HEK293 (cell line): ENCODE measurements at regions not wholly inside any gene's neighbourhood (a gene's known extent, or its start where the extent isn't known, plus 50 kb on each side); places are given as distances from the start of the nearest gene placed in this dataset.

Experiments
- CTCF ChIA-PET: fragments of 350-600 bp; formaldehyde crosslinking; extraction: SDS; loops from one replicate; lab custom pipeline; 2021; ENCODE audit warnings: antibody characterized with exemption; lab: Yijun Ruan, JAX
- POLR2A ChIA-PET: fragments of 300-600 bp; formaldehyde crosslinking; extraction: SDS; loops from one replicate; lab custom pipeline; 2020; ENCODE audit warnings: antibody characterized with exemption, inconsistent platforms; lab: Yijun Ruan, JAX
- H3K27ac ChIP-seq: fragments of 200-500 bp; sonication (Bioruptor generic); 2 replicates; pipeline ENCODE4 v1.5.1; 2014; ENCODE audit warnings: low read depth, low read length, control low read depth, inconsistent platforms; ENCODE audit errors: extremely low read depth
- H3K36me3 ChIP-seq, 2 experiments: fragments of 200-500 bp in 1 of 2; sonication (Bioruptor generic) in 1 of 2; 1 replicate in 1 of 2; 2 replicates in 1 of 2; pipeline ENCODE4 v1.5.1; 2014 to 2017; ENCODE audit warnings: inconsistent platforms in 2 of 2, low read length in 2 of 2; ENCODE audit not compliant: control insufficient read depth in 2 of 2, insufficient read depth in 1 of 2
- H3K4me1 ChIP-seq: fragments of 200-500 bp; sonication (Bioruptor generic); 2 replicates; pipeline ENCODE4 v1.5.1; 2014; ENCODE audit warnings: mild to moderate bottlenecking, low read length, inconsistent platforms; ENCODE audit not compliant: control insufficient read depth, insufficient read depth
- H3K4me3 ChIP-seq: 2 replicates; pipeline ENCODE4 v1.5.1; 2011; ENCODE audit warnings: low read depth, mild to moderate bottlenecking, control low read depth, low read length, moderate library complexity
- H3K9me3 ChIP-seq: fragments of 200-500 bp; sonication (Bioruptor generic); 2 replicates; pipeline ENCODE4 v1.5.1; 2014; ENCODE audit warnings: low read depth, low read length, inconsistent platforms; ENCODE audit not compliant: control insufficient read depth, insufficient read depth
- ATF2 ChIP-seq: fragments of 450-650 bp; formaldehyde crosslinking; IDR thresholded peaks from 2 replicates; pipeline ENCODE4 v1.5.1; 2016; ENCODE audit warnings: missing biosample characterization, missing genetic modification characterization, low read depth
- EGR2 ChIP-seq: fragments of 450-650 bp; formaldehyde crosslinking; IDR thresholded peaks from 2 replicates; pipeline ENCODE4 v1.5.1; 2016; ENCODE audit warnings: low read depth, missing biosample characterization, missing genetic modification characterization
- GFI1B ChIP-seq: fragments of 450-650 bp; formaldehyde crosslinking; IDR thresholded peaks from 2 replicates; pipeline ENCODE4 v1.5.1; 2016; ENCODE audit warnings: missing biosample characterization, missing genetic modification characterization
- HOXC10 ChIP-seq: sonication (generic); formaldehyde crosslinking; IDR thresholded peaks from 2 replicates; pipeline ENCODE4 v1.8.1; 2023; ENCODE audit warnings: mild to moderate bottlenecking, missing genetic modification reagents
- KLF10 ChIP-seq: fragments of 450-650 bp; IDR thresholded peaks from 2 replicates; pipeline ENCODE4 v1.5.1; 2018; ENCODE audit warnings: missing biosample characterization, mild to moderate bottlenecking, missing genetic modification characterization
- MEIS1 ChIP-seq: sonication (generic); formaldehyde crosslinking; IDR thresholded peaks from 2 replicates; pipeline ENCODE4 v1.8.1; 2022; ENCODE audit warnings: missing genetic modification reagents, mild to moderate bottlenecking, borderline replicate concordance
- PRDM6 ChIP-seq: fragments of 450-650 bp; formaldehyde crosslinking; IDR thresholded peaks from 2 replicates; pipeline ENCODE4 v1.5.1; 2017; ENCODE audit warnings: missing biosample characterization, missing genetic modification characterization
- REPIN1 ChIP-seq: fragments of 450-650 bp; formaldehyde crosslinking; IDR thresholded peaks from 2 replicates; pipeline ENCODE4 v1.5.1; 2017; ENCODE audit warnings: missing biosample characterization, missing genetic modification characterization, low read depth
- SP3 ChIP-seq: fragments of 450-650 bp; formaldehyde crosslinking; IDR thresholded peaks from 2 replicates; pipeline ENCODE4 v1.5.1; 2016; ENCODE audit warnings: missing biosample characterization, missing genetic modification characterization
- TRIM28 ChIP-seq: IDR thresholded peaks from 2 replicates; pipeline ENCODE4 v1.6.1; 2011; ENCODE audit warnings: low read length, control low read depth, borderline replicate concordance
- ZBTB17 ChIP-seq: fragments of 450-650 bp; formaldehyde crosslinking; IDR thresholded peaks from 2 replicates; pipeline ENCODE4 v1.5.1; 2016; ENCODE audit warnings: missing biosample characterization, missing genetic modification characterization
- ZBTB21 ChIP-seq: fragments of 450-650 bp; formaldehyde crosslinking; IDR thresholded peaks from 2 replicates; pipeline ENCODE4 v1.5.1; 2017; ENCODE audit warnings: missing biosample characterization, missing genetic modification characterization
- ZFHX2 ChIP-seq: fragments of 450-650 bp; formaldehyde crosslinking; conservative IDR thresholded peaks from 2 replicates; pipeline ENCODE4 v1.5.1; 2016; ENCODE audit warnings: missing biosample characterization, missing genetic modification characterization
- ZIC2 ChIP-seq: fragments of 450-650 bp; formaldehyde crosslinking; IDR thresholded peaks from 2 replicates; pipeline ENCODE4 v1.5.1; 2016; ENCODE audit warnings: missing biosample characterization, missing genetic modification characterization
- ZNF114 ChIP-seq: fragments of 450-650 bp; formaldehyde crosslinking; IDR thresholded peaks from 2 replicates; pipeline ENCODE4 v1.5.0; 2017; ENCODE audit warnings: missing biosample characterization, missing genetic modification characterization
- ZNF157 ChIP-seq: fragments of 450-650 bp; formaldehyde crosslinking; IDR thresholded peaks from 2 replicates; pipeline ENCODE4 v1.5.1; 2016; ENCODE audit warnings: missing biosample characterization, missing genetic modification characterization
- ZNF169 ChIP-seq: fragments of 450-650 bp; formaldehyde crosslinking; IDR thresholded peaks from 2 replicates; pipeline ENCODE4 v1.5.1; 2016; ENCODE audit warnings: missing biosample characterization, missing genetic modification characterization
- ZNF23 ChIP-seq: fragments of 450-650 bp; formaldehyde crosslinking; IDR thresholded peaks from 2 replicates; pipeline ENCODE4 v1.5.1; 2016; ENCODE audit warnings: missing biosample characterization, missing genetic modification characterization, borderline replicate concordance
- ZNF274 ChIP-seq, 2 experiments: fragments of 200-500 bp in 1 of 2; fragments of 450-650 bp in 1 of 2; sonication (Bioruptor generic) in 1 of 2; formaldehyde crosslinking in 1 of 2; IDR thresholded peaks; 2 replicates each; pipeline versions ENCODE4 v1.5.1 to v1.6.1; 2014 to 2016; ENCODE audit warnings: borderline replicate concordance in 1 of 2, inconsistent platforms in 1 of 2, low read length in 1 of 2, missing biosample characterization in 1 of 2, missing genetic modification characterization in 1 of 2
- ZNF362 ChIP-seq: fragments of 450-650 bp; formaldehyde crosslinking; IDR thresholded peaks from 2 replicates; pipeline ENCODE4 v1.5.1; 2016; ENCODE audit warnings: missing biosample characterization, missing genetic modification characterization
- ZNF404 ChIP-seq: fragments of 450-650 bp; formaldehyde crosslinking; IDR thresholded peaks from 2 replicates; pipeline ENCODE4 v1.5.1; 2017; ENCODE audit warnings: missing biosample characterization, missing genetic modification characterization
- ZNF530 ChIP-seq: fragments of 450-650 bp; formaldehyde crosslinking; IDR thresholded peaks from 2 replicates; pipeline ENCODE4 v1.5.1; 2016; ENCODE audit warnings: low read depth, missing biosample characterization, missing genetic modification characterization
- ZNF626 ChIP-seq: fragments of 450-650 bp; sonication (Bioruptor Pico); formaldehyde crosslinking; IDR thresholded peaks from 2 replicates; pipeline ENCODE4 v1.5.1; 2018; ENCODE audit warnings: missing biosample characterization, missing genetic modification characterization, inconsistent platforms
- ZNF658 ChIP-seq: fragments of 450-650 bp; formaldehyde crosslinking; IDR thresholded peaks from 2 replicates; pipeline ENCODE4; 2016; ENCODE audit warnings: missing biosample characterization, missing genetic modification characterization
- ZNF791 ChIP-seq: fragments of 450-650 bp; formaldehyde crosslinking; IDR thresholded peaks from 2 replicates; pipeline ENCODE4 v1.5.1; 2016; ENCODE audit warnings: missing biosample characterization, missing genetic modification characterization
- ZNF792 ChIP-seq: fragments of 450-650 bp; formaldehyde crosslinking; IDR thresholded peaks from 2 replicates; pipeline ENCODE4 v1.5.1; 2016; ENCODE audit warnings: missing biosample characterization, missing genetic modification characterization
- ZSCAN18 ChIP-seq: fragments of 450-650 bp; formaldehyde crosslinking; IDR thresholded peaks from 2 replicates; pipeline ENCODE4 v1.5.1; 2016; ENCODE audit warnings: missing biosample characterization, missing genetic modification characterization

- no peak for TF ChIP-seq PRDM6
- TF ChIP-seq ATF2, result no peak
- TF ChIP-seq ZNF530 (tag by site-specific recombination), result no peak
- no peak for TF ChIP-seq KLF10 (tag by site-specific recombination)
- no peak for TF ChIP-seq ZBTB17 (tag by site-specific recombination)
- TF ChIP-seq ZNF157 (tag by site-specific recombination), result no peak
- no peak for TF ChIP-seq ZNF114 (tag by site-specific recombination)
Measured at GRCh38 chr18:68596016-68596415, 118.9 kb downstream of the TMX3 start (continued).

GRCh38 chr18:68588169-68588568 lies 126.7 kb downstream of the TMX3 start:
- Histone ChIP-seq H3K27ac (no peak overlapping the region), H3K9me3 (no peaks in the 10 kb centered on the region)
- POLR2A ChIA-PET, result no interaction called here
- CTCF ChIA-PET, result interaction anchor here (0.6 kb wide), 1 partner anchor 86 kb away, joined by 4 read pairs; no protein-coding TSS in a partner anchor
- no peak for TF ChIP-seq ZNF791
- no peak for TF ChIP-seq ZNF404 (tag by site-specific recombination)
- TF ChIP-seq ZBTB21 (tag by site-specific recombination), result no peak
- TF ChIP-seq ZNF626 (tag by site-specific recombination), result no peak
- TF ChIP-seq, all 188 proteins: peak for 0
- Histone ChIP-seq H3K4me3 (no peak overlapping the region), H3K4me1 (no peaks in the 10 kb centered on the region), H3K36me3 (no peaks in the 10 kb centered on the region)

- H3K36me3 ChIP-seq, result no peaks in the 10 kb centered on the region
- no peak overlapping the region for H3K4me3 ChIP-seq
- H3K27ac ChIP-seq, result no peak overlapping the region
- no peaks in the 10 kb centered on the region for H3K4me1 ChIP-seq
- ChIA-PET POLR2A (no interaction called here), CTCF (interaction anchor here (0.6 kb wide), 1 partner anchor 311 kb away, joined by 4 read pairs; no protein-coding TSS in a partner anchor)
- no peaks in the 10 kb centered on the region for H3K9me3 ChIP-seq
- TF ChIP-seq ZIC2, result no peak
- TF ChIP-seq MEIS1, result no peak
- no peak for TF ChIP-seq EGR2
- no peak for TF ChIP-seq ZNF169 (tag by site-specific recombination)
- TF ChIP-seq ZNF362 (tag by site-specific recombination), result no peak
- TF ChIP-seq ZFHX2 (tag by site-specific recombination), result no peak
- no peak for TF ChIP-seq TRIM28
- no peak for TF ChIP-seq REPIN1 (tag by site-specific recombination)
- no peak for TF ChIP-seq ZNF792 (tag by site-specific recombination)
- TF ChIP-seq SP3 (tag by site-specific recombination), result no peak
- TF ChIP-seq ZNF658, result no peak
- TF ChIP-seq ZNF274 (IDR thresholded peaks at IDR 0.05; ENCODE audit: low read length), result no peak
- no peak for TF ChIP-seq ZNF274 (tag by site-specific recombination; IDR thresholded peaks at IDR 0.05; ENCODE audit: borderline replicate concordance)
- TF ChIP-seq HOXC10 (CRISPR knock-in tag), result no peak
- no peak for TF ChIP-seq GFI1B (tag by site-specific recombination)
- TF ChIP-seq ZNF23 (tag by site-specific recombination), result no peak
- TF ChIP-seq ZSCAN18, result no peak
Measured at GRCh38 chr18:68583685-68584084, 131.2 kb downstream of the TMX3 start.
